ENCODE measurements at regions not wholly inside any gene's neighbourhood (a gene's known extent, or its start where the extent isn't known, plus 50 kb on each side); places are given as distances from the start of the nearest gene placed in this dataset.

DNA sequence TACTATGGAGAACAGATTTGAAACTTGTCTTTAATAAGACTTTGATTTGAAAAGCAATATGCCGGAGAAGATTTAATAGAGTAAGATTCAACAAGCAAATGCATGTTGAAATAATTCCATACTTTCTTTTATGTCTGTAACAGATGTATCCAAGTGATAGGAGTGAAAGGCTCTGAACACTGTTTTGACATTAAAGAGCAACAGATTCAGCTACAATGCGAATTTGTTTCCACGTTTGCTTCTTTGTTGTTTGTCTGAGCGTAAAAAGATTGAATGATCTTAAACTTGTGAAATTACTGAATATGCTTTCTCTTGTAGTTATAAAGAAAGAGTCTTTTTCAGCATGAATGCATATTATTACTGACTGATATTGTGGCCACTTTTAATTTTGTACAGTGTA lies 2612.9 kb downstream of the PCDH9 start:
- POLR2A ChIA-PET: no interaction called here
- no peak overlapping the region for H3K9ac ChIP-seq (ENCODE audit: control insufficient read depth, insufficient read depth, low read length)
- CTCF ChIA-PET: no interaction called here

DNA sequence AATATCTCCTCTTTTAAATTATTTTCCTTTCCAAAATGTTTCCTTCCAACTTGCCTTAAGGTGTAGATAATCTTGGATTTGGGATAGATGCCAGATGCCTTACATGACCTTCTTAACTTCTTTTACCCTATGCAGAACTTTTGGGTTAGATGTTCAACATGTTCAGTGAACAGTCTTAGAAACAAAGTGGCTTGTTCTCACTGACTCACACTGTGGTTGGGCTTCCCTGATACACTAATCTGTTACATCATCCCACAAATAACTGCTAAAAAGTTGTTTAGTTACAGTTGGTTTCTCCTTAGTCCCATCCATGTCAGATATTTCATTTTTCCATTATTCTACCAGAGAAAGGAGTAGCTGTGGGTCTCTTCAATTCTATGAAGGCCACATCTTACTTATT lies 2638.2 kb downstream of the PCDH9 start:
- ChIA-PET CTCF (no interaction called here), RAD21 (ENCODE audit: unreplicated experiment) (no interaction called here), POLR2A (no interaction called here), SMC1A (ENCODE audit: uncharacterized antibody, unreplicated experiment) (no interaction called here)
- ATAC-seq (no peak), FAIRE-seq (no peak), DNase-seq (ENCODE audit: low read depth, low spot score) (no peak)
- no peak for TF ChIP-seq SIN3A (IDR thresholded peaks at IDR 0.05; ENCODE audit: low read depth, low read length)
- in situ Hi-C loops (cut with MboI) (no loop called here), intact Hi-C loops (cut with micrococcal nuclease; ENCODE audit: unreplicated experiment) (no loop called here)
- H2AFZ ChIP-seq (ENCODE audit: control insufficient read depth, low read depth, low read length): no peak overlapping the region
- no peak overlapping the region for H3K27ac ChIP-seq (ENCODE audit: control insufficient read depth, insufficient read depth)
- no peaks in the 10 kb centered on the region for H4K20me1 ChIP-seq (ENCODE audit: control insufficient read depth, insufficient read depth)
- no peak overlapping the region for H3K4me2 ChIP-seq (ENCODE audit: control insufficient read depth, insufficient read depth)
- no peaks in the 10 kb centered on the region for H3K79me2 ChIP-seq (ENCODE audit: control insufficient read depth, insufficient read depth, low read length)
- H3K4me1 ChIP-seq (ENCODE audit: control insufficient read depth, insufficient read depth, low read length): no peaks in the 10 kb centered on the region
- no peak overlapping the region for H3K9ac ChIP-seq (ENCODE audit: control insufficient read depth, insufficient read depth, low read length)
- no TSS peak for BruUV-seq (replicated peaks)
- no peaks in the 10 kb centered on the region for H3K36me3 ChIP-seq (ENCODE audit: control insufficient read depth in 2 of 2, insufficient read depth in 2 of 2, low read length in 1 of 2)
- H3K27me3 ChIP-seq (replicated peaks in 1 of 2; ENCODE audit: control insufficient read depth in 2 of 2, insufficient read depth in 2 of 2, low read length in 1 of 2): no peaks in the 10 kb centered on the region
- H3K9me3 ChIP-seq (replicated peaks; ENCODE audit: control insufficient read depth, insufficient read depth, low read length): no peaks in the 10 kb centered on the region
- no peak overlapping the region for H3K4me3 ChIP-seq

More for the DNA sequence above, 2612.9 kb downstream of the PCDH9 start:
- H3K4me2 ChIP-seq (ENCODE audit: control insufficient read depth, insufficient read depth): no peak overlapping the region
- H3K9me3 ChIP-seq (replicated peaks; ENCODE audit: control insufficient read depth, insufficient read depth, low read length): no peaks in the 10 kb centered on the region
- ATAC-seq (no peak), FAIRE-seq (no peak), DNase-seq (ENCODE audit: low read depth, low spot score) (no peak)
- in situ Hi-C loops (cut with MboI): no loop called here
- no peaks in the 10 kb centered on the region for H3K79me2 ChIP-seq (ENCODE audit: control insufficient read depth, insufficient read depth, low read length)
- H3K27me3 ChIP-seq (replicated peaks in 1 of 2; ENCODE audit: control insufficient read depth in 2 of 2, insufficient read depth in 2 of 2, low read length in 1 of 2): no peaks in the 10 kb centered on the region
- H3K4me3 ChIP-seq: no peak overlapping the region
- intact Hi-C loops (cut with micrococcal nuclease; ENCODE audit: unreplicated experiment): no loop called here
- H3K4me1 ChIP-seq (ENCODE audit: control insufficient read depth, insufficient read depth, low read length): no peaks in the 10 kb centered on the region
- no peak overlapping the region for H2AFZ ChIP-seq (ENCODE audit: control insufficient read depth, low read depth, low read length)
- SMC1A ChIA-PET (ENCODE audit: uncharacterized antibody, unreplicated experiment): interaction anchor here (1.0 kb wide), 1 partner anchor 569 kb away, joined by 3 read pairs; no protein-coding TSS in a partner anchor
- H3K27ac ChIP-seq (ENCODE audit: control insufficient read depth, insufficient read depth): no peak overlapping the region
- RAD21 ChIA-PET (ENCODE audit: unreplicated experiment): no interaction called here
- 39% methylated on average over 4 of the region's 4 CpGs for WGBS (ENCODE audit: insufficient coverage, insufficient replicate concordance, low lambda C conversion rate, missing lambda C conversion rate)
- BruUV-seq (replicated peaks): no TSS peak
- H3K36me3 ChIP-seq (ENCODE audit: control insufficient read depth in 2 of 2, insufficient read depth in 2 of 2, low read length in 1 of 2): no peaks in the 10 kb centered on the region
- TF ChIP-seq LARP7 (IDR thresholded peaks at IDR 0.05) (no peak), BMI1 (IDR thresholded peaks at IDR 0.05; ENCODE audit: borderline replicate concordance) (no peak), ASH2L (IDR thresholded peaks at IDR 0.05; ENCODE audit: borderline replicate concordance, low read depth) (no peak), GABPA (IDR thresholded peaks at IDR 0.05; ENCODE audit: low read depth) (no peak)
- TF ChIP-seq, protein P1, sequence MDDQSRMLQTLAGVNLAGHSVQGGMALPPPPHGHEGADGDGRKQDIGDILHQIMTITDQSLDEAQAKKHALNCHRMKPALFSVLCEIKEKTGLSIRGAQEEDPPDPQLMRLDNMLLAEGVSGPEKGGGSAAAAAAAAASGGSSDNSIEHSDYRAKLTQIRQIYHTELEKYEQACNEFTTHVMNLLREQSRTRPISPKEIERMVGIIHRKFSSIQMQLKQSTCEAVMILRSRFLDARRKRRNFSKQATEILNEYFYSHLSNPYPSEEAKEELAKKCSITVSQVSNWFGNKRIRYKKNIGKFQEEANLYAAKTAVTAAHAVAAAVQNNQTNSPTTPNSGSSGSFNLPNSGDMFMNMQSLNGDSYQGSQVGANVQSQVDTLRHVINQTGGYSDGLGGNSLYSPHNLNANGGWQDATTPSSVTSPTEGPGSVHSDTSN (IDR thresholded peaks at IDR 0.05; ENCODE audit: insufficient replicate concordance, low read depth, low read length): no peak
- no peaks in the 10 kb centered on the region for H4K20me1 ChIP-seq (ENCODE audit: control insufficient read depth, insufficient read depth)
